GM12865 (cell line): ENCODE measurements at regions not wholly inside any gene's neighbourhood (a gene's known extent, or its start where the extent isn't known, plus 50 kb on each side); places are given as distances from the start of the nearest gene placed in this dataset.

Experiments used
- DNase-seq: peaks from one replicate; pipeline ENCODE4 v3.0.0; 2010; ENCODE audit warnings: low read depth
- H3K4me3 ChIP-seq: 2 replicates; pipeline ENCODE4 v1.5.1; 2011; ENCODE audit warnings: mild to moderate bottlenecking, low read depth, low read length, control low read depth
- CTCF ChIP-seq: IDR thresholded peaks from 2 replicates; pipeline ENCODE4 v1.5.1; 2011; ENCODE audit warnings: low read length, control low read depth, low read depth, inconsistent platforms; ENCODE audit not compliant: insufficient read depth; ENCODE audit errors: missing control alignments

- no peak for DNase-seq
- no peak overlapping the region for H3K4me3 ChIP-seq
- TF ChIP-seq CTCF = no peak
These were observed 708.0 kb downstream of the MED13L start for GRCh38 chr12:115569345-115570068.

- no peak for DNase-seq
- no peak overlapping the region for H3K4me3 ChIP-seq
- no peak for TF ChIP-seq CTCF
These were observed 719.2 kb downstream of the MED13L start for GRCh38 chr12:115558281-115558680.

DNA sequence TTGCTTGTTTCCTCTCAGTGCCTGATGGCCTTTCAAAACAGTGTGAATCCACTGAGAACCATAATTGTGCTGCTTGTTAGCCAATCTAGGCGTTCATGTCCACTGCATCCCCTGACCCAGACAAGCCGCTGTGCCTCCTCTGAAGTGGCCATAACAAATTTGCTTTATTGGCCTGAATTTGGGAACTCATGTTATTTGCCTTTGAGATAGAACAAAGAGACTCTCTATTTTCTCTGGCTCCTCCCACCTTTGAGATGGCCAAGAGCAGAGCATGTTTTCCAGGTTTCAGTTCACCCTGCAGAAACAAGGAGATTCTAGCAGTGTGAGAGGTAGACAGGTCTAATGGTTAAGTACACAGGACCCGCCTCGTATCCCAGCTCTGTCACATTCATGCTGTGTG is 723.9 kb downstream of the MED13L start:
- no peak for TF ChIP-seq CTCF
- H3K4me3 ChIP-seq = no peak overlapping the region
- no peak for DNase-seq

DNA sequence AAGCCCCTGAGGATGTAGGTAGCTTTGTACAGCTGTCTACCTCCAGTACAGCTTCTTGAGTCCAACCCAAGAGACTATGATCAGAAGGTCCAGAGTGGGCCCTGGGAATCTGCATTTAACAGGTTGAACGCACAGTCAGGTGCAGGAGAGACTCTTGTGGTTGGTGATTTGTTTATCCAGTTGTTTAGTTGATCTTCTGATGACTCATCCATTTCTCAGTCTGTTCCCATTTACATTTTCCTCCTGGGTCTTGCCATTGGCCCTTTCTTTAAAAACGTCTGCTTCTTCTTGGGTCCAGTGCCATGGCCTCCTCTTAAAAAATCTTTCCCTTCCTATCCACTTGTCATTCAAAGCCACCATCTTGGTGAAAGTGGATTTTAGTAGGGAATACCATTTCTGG is 734.2 kb downstream of the MED13L start:
- DNase-seq = no peak
- TF ChIP-seq CTCF = no peak

DNA sequence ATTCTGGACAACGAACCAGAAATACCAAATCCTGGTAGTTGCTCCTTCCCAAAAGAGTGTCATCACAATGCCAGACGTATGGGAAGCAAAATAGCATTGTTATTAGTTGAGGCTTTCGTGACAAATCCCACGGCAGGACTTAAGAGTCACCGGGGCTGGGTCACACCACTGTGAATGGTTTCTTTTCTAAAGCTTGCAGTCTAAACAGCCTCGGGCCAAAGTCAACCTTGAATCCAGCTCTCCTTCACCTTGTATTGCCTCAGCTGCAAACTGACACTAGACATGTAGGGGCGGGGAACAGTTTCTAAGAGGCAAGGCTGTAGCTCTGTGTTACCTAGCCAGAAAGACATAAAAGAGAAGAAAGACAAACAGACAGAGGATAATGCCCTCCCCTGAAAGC is 734.8 kb downstream of the MED13L start:
- DNase-seq = no peak
- H3K4me3 ChIP-seq = no peak overlapping the region
- TF ChIP-seq CTCF = no peak

More for the DNA sequence above, 734.2 kb downstream of the MED13L start:
- no peak overlapping the region for H3K4me3 ChIP-seq

DNA sequence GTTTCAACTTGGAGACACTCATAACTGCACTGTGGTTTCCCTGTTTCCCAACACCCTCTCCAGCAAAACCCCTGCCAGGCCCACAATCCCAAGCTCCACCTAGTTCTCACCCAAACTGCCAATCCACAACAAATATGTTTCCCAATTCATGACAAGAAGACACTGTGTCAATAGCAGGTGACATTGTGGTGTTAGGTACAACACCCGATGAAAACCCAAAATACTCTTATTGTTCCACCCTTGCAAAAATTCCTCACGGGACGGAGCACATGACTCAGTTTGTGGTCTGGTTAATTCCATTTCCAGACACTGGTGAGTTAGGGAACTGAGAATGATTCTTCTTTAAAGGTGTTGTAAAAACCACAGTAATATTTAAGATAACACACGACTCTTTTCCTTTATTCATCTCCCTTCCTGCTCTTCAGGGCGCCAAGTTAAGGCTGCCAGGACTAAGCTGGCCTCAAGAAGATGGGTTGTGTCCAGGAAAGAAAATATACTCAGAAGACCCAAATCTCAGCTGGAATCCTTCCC is 735.5 kb downstream of the MED13L start:
- TF ChIP-seq CTCF = no peak
- no peak overlapping the region for H3K4me3 ChIP-seq
- DNase-seq = no peak

- no peak for TF ChIP-seq CTCF
- no peak overlapping the region for H3K4me3 ChIP-seq
- DNase-seq = no peak
These were observed 749.0 kb downstream of the MED13L start for GRCh38 chr12:115528466-115528865.
